Activated naive CD8-positive, alpha-beta T cell treated with anti-CD3 and anti-CD28 coated beads, Interleukin-2, amount 10 ng/mL, durations not matched to agents 7 days and 5 days (primary cell): ENCODE measurements at regions not wholly inside any gene's neighbourhood (a gene's known extent, or its start where the extent isn't known, plus 50 kb on each side); places are given as distances from the start of the nearest gene placed in this dataset.

Source experiments
- ATAC-seq: fragments of 150-1000 bp; cut with Tn5 transposase; one replicate; pipeline ENCODE4 v1.10.0; 2021; ENCODE audit warnings: low read depth, moderate library complexity
- POLR2A ChIA-PET: fragments of 350-600 bp; sonication (Branson Sonifier 250); formaldehyde crosslinking; loops from one replicate; lab custom pipeline; 2021; ENCODE audit warnings: antibody characterized with exemption; lab: Charles Lee
- DNase-seq: peaks from one replicate; pipeline ENCODE4 v3.0.0; 2021
- H3K27ac Mint-ChIP-seq: one replicate; pipeline ENCODE4 v1.8.0; 2022; ENCODE audit warnings: mild to moderate bottlenecking, mixed read lengths
- H3K27me3 Mint-ChIP-seq: one replicate; pipeline ENCODE4 v1.8.0; 2022; ENCODE audit warnings: mild to moderate bottlenecking, moderate library complexity, mixed read lengths
- H3K36me3 Mint-ChIP-seq: one replicate; pipeline ENCODE4 v1.8.0; 2021; ENCODE audit warnings: mild to moderate bottlenecking, mixed read lengths
- H3K4me1 Mint-ChIP-seq: one replicate; pipeline ENCODE4 v1.8.0; 2021; ENCODE audit warnings: mixed read lengths
- H3K4me3 Mint-ChIP-seq: one replicate; pipeline ENCODE4 v1.8.0; 2022; ENCODE audit warnings: mild to moderate bottlenecking, moderate library complexity, mixed read lengths
- H3K9me3 Mint-ChIP-seq: one replicate; pipeline ENCODE4 v1.8.0; 2021; ENCODE audit warnings: mixed read lengths

DNA sequence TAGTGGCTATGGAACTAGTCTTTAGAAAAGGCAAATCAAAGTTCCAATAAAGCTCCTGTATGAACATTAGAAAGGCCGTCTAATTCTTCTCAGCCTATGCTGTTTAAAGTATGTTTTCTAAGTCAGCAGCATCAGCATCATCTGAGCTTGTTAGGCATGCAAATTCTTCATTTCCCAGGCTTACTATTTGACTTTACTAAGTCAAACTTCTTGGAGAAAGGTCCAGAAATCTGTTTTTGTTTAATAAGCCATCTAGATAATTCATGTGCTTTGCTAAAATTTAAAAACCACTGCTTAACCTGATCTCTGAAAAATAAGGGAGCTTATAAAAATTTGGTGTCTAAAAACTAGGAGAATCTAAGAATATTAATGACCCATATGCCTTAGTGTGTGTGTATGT lies 200.2 kb upstream of the SGCD start:
- Mint-ChIP-seq H3K9me3 (no peaks in the 10 kb centered on the region), H3K27me3 (no peaks in the 10 kb centered on the region), H3K4me1 (no peaks in the 10 kb centered on the region), H3K36me3 (no peaks in the 10 kb centered on the region), H3K27ac (no peak overlapping the region), H3K4me3 (no peak overlapping the region)
- ATAC-seq (no peak), DNase-seq (no peak)
- POLR2A ChIA-PET = no interaction called here

DNA sequence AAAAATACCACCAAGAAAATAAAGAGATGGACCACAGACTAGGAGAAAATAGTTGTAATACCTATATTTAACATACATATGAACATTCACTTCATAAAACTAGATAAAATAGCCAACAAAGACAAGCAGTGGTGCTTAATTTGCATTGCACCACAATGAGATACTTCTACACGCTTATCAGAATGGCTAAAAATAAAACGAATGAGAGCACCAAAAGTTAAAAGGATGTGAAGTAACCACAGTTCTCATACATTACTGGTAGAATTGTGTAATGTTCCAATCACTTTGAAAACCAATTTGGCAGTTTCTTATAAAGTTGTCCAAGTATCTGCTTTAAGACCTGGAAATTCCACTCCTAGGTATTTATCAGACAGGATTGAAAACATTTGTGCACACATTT lies 198.9 kb upstream of the SGCD start:
- Mint-ChIP-seq H3K9me3 (no peaks in the 10 kb centered on the region), H3K27ac (no peak overlapping the region), H3K4me3 (no peak overlapping the region), H3K4me1 (no peaks in the 10 kb centered on the region), H3K27me3 (no peaks in the 10 kb centered on the region), H3K36me3 (no peaks in the 10 kb centered on the region)
- POLR2A ChIA-PET = no interaction called here
- ATAC-seq (no peak), DNase-seq (no peak)

DNA sequence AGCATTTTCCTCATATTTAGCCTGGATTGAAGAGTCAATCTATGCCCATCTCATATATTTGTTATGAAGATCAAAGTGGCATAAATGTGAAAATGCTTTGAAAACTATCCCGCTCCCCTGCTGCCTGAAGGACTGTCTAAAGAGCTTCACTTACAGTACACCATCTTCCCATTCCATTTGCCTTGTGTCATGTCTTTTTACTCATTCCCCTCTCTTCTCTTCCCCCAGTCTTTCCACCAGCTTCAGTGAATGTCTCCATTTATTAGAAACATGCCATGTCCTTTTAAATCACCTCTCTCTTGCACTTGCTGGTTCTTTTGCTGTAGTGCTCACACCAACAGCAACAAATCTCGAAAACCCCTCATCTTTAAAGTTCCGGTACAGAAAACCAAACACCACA lies 192.7 kb upstream of the SGCD start:
- Mint-ChIP-seq H3K4me1 (no peaks in the 10 kb centered on the region), H3K36me3 (no peaks in the 10 kb centered on the region), H3K4me3 (no peak overlapping the region), H3K27ac (no peak overlapping the region), H3K27me3 (no peaks in the 10 kb centered on the region), H3K9me3 (no peaks in the 10 kb centered on the region)
- ATAC-seq (no peak), DNase-seq (no peak)
- POLR2A ChIA-PET = no interaction called here

DNA sequence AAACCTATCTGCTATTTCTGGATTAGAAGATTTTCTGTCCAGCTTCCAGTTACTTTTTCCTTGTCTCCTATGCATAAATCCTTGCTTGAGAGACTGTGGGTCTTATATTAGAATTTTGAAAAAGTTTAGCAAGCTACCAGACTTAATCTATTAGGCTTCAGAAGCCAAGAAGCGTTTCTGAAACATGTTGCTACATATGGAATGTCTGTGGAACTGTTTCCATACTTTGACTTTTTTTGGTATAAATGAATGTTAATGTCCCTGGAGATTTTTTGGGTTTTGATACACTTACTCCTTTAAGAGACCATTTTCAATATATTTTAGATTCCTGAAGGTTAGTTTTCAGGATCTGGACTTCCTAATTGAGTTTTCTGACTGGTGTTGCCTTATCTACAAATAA lies 191.4 kb upstream of the SGCD start:
- H3K4me3 Mint-ChIP-seq = no peak overlapping the region
- H3K4me1 Mint-ChIP-seq = no peaks in the 10 kb centered on the region
- H3K27ac Mint-ChIP-seq = no peak overlapping the region
- POLR2A ChIA-PET = no interaction called here
- no peaks in the 10 kb centered on the region for H3K36me3 Mint-ChIP-seq
- H3K27me3 Mint-ChIP-seq = no peaks in the 10 kb centered on the region
- DNase-seq (no peak), ATAC-seq (no peak)
- H3K9me3 Mint-ChIP-seq = no peaks in the 10 kb centered on the region

DNA sequence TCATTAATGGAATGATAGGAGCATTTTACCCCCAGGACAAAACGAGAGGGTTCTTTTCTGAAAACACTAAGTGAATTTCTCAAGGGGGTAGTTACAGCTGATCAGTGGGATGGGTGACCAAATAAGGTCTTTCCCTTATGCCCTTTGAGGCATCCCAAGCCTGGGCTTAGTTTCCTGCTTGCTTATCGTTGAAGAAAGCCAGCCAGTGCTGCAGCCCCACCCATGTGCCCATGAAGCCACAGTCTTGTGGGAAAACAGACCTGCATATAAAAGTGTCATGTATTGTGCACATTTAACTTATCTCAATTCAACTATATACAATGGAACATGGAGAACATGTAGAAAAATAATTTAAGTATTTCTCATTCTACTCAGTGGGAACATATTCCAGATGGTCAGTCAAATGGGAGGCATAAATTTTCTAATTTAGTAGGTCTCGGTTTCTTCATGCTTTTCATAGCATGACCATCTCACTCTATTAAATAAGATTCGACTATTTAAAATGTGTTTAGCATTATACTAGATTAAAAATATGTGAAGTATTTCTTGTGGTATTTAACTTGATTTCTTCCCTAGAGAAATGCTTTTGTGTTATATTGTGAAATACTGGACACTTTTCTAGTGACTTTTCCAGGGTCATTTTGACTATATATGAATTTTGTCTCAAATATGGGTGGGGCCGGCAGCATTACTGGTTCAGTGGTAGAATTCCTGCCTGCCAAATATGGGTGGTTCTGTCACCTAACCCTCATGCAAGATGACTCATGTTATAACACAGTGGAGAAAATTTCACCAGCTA lies 189.7 kb upstream of the SGCD start:
- Mint-ChIP-seq H3K9me3 (peaks cover 1% of the 10 kb centered on the region), H3K27me3 (no peaks in the 10 kb centered on the region), H3K27ac (no peak overlapping the region), H3K4me1 (peaks cover 2% of the 10 kb centered on the region), H3K4me3 (no peak overlapping the region), H3K36me3 (no peaks in the 10 kb centered on the region)
- ATAC-seq (no peak), DNase-seq (no peak)
- POLR2A ChIA-PET = no interaction called here

DNA sequence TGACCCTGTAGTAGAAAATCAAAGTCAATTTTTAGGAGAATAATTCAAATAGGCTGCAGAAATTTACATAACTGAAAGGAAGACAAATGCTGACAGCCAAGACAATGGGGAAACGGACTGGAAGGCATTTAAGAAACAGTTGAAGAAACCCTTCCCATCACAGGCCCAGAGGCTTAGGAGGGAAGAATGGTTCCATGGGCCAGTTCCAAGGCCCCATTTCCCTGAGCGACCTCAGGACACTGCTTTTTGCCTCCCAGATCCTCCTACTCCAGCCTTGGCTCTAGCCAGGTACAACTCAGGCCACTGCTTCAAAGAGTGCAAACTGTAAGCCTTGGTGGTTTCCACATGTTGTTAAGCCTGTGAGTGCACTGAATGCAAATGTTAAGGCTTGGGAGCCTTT lies 184.1 kb upstream of the SGCD start:
- Mint-ChIP-seq H3K4me1 (peaks cover 3% of the 10 kb centered on the region), H3K27me3 (no peaks in the 10 kb centered on the region), H3K4me3 (no peak overlapping the region), H3K9me3 (peaks cover 7% of the 10 kb centered on the region), H3K27ac (no peak overlapping the region), H3K36me3 (no peaks in the 10 kb centered on the region)
- DNase-seq = no peak
- ATAC-seq = no peak
- POLR2A ChIA-PET = no interaction called here

DNA sequence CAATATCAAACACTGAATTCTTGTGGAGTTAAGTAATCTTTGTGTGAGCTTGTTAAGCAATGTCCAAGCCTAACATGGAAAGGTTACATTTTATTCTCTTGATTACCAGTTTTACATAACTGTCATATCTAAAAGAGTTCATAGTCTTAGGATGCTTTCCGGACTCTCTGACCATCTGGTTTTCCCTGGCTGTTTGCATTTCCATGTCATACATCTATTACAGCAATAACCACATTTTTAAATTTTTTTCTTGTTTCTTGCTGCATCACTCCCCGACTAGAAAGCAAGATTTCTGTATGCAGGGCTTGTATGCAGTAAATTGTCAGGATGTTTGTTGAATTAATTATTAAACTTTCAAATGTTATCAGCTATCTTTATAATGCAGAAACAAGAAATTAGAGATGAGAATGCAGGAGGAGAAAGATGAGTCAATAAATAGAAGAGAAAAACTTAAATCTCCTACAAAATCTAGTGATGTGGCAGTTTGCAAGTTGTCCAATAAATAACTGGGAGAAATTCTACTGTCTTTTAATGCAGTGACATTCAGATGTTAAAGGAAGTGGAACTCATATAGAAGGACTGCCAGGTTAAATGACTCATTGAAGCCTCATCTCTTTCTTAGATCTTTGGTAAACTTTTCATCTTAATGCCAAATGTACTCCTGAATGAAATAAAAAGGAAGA lies 179.6 kb upstream of the SGCD start:
- no peak for ATAC-seq
- Mint-ChIP-seq H3K9me3 (peaks cover 5% of the 10 kb centered on the region), H3K4me3 (no peak overlapping the region), H3K27me3 (peaks cover 2% of the 10 kb centered on the region), H3K4me1 (no peaks in the 10 kb centered on the region), H3K27ac (no peak overlapping the region), H3K36me3 (no peaks in the 10 kb centered on the region)
- no peak for DNase-seq
- POLR2A ChIA-PET = no interaction called here

DNA sequence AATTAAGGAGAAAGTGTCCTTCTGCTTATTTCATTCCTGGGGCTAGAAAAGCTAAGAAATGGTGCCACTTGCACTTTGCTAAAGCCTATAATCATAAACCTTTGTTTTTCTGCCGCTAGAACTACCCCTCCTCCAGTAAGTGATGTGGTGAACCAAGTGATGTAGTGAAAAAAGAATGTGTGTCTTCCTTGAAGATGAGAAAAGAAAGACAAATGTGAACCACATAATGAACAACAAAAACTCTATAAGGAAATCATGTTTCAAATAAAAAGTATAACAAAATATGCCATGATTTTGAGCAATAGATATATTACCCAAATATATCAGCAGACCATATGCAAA lies 179.0 kb upstream of the SGCD start:
- Mint-ChIP-seq H3K4me1 (no peaks in the 10 kb centered on the region), H3K27ac (no peak overlapping the region), H3K27me3 (peaks cover 2% of the 10 kb centered on the region), H3K4me3 (no peak overlapping the region), H3K9me3 (peaks cover 2% of the 10 kb centered on the region), H3K36me3 (no peaks in the 10 kb centered on the region)
- ATAC-seq (no peak), DNase-seq (no peak)
- POLR2A ChIA-PET = no interaction called here

DNA sequence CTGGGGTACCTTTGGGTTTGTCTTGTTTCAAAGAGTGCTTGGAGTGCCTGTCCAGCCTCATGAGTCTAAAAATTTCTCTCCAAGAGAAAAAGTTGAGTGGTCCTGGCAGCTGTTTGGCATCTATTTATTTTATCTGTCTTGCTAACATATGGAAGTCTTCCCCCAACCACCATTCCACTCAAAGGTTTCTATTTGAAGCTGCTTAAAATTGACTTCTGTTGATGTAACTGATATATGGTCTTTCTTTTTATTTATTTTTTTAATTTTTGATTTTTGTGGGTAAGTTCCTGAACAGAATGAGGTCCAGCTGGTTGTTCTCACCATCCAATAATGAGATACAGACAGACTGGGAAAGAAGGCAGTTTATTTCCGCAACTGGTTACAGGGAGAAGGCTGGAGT lies 178.7 kb upstream of the SGCD start:
- no peaks in the 10 kb centered on the region for H3K36me3 Mint-ChIP-seq
- peaks cover 2% of the 10 kb centered on the region for H3K9me3 Mint-ChIP-seq
- no peaks in the 10 kb centered on the region for H3K4me1 Mint-ChIP-seq
- ATAC-seq = no peak
- no peak overlapping the region for H3K4me3 Mint-ChIP-seq
- no peak overlapping the region for H3K27ac Mint-ChIP-seq
- POLR2A ChIA-PET = no interaction called here
- no peak for DNase-seq
- peaks cover 2% of the 10 kb centered on the region for H3K27me3 Mint-ChIP-seq

DNA sequence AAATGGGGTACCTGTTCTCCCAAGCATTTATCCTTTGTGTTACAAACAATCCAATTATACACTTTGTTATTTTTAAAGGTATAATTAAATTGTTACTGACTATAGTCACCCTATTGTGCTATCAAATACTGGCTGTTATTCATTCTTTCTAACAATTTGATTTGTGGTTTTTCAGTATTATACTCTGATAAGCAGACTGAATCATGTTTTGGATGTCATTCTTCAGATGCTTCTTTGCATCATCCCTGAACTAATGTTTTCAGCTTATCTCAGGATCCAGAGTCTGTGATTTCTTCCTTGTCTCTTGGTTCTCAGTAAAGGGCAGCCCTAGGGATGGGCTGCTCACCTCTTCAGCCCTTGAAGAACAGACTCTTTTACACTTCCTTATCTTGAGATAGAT lies 177.8 kb upstream of the SGCD start:
- no peak overlapping the region for H3K4me3 Mint-ChIP-seq
- H3K9me3 Mint-ChIP-seq = peaks cover 2% of the 10 kb centered on the region
- ATAC-seq (no peak), DNase-seq (no peak)
- POLR2A ChIA-PET = no interaction called here
- no peaks in the 10 kb centered on the region for H3K4me1 Mint-ChIP-seq
- H3K27ac Mint-ChIP-seq = no peak overlapping the region
- peaks cover 5% of the 10 kb centered on the region for H3K27me3 Mint-ChIP-seq
- H3K36me3 Mint-ChIP-seq = no peaks in the 10 kb centered on the region

DNA sequence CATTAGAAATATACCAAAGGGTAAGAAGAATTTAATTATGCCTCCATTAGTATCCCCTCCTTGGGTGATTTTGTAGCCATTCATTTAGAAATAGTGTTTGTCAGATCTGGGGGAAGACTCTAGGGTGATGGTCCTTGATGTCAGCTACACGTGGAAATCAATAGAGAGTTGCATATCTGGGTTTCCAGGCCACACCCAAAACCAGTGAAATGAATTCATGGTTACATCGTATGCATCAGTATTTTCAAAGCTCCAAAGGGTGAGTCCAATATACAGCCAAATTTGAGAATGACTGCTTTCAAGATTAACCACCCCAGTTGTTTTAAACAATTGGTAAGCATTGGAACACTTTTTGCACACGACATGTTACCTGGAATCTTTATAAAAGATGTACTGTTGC lies 173.4 kb upstream of the SGCD start:
- ATAC-seq (no peak), DNase-seq (no peak)
- Mint-ChIP-seq H3K9me3 (no peaks in the 10 kb centered on the region), H3K27me3 (peaks cover 5% of the 10 kb centered on the region), H3K4me1 (no peaks in the 10 kb centered on the region), H3K27ac (no peak overlapping the region), H3K4me3 (no peak overlapping the region), H3K36me3 (no peaks in the 10 kb centered on the region)
- POLR2A ChIA-PET = no interaction called here

DNA sequence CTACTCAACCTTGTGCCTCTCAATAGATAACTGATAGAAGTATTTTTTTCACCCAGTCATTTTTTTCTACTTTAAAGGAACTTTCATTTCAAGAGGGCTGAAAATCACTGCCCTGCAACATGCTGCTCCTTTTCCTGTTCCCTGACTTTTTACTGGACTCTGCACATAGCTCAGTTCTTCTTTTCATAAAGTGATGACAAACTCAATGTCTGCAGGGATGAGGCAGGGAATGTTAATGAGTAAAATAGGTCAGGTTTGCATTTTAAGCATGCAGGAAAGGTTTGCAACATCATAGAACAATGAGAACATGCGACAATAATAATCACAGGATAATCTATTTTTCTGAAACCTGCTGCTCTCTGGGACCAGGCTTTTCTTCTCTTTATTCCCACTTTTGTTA lies 172.2 kb upstream of the SGCD start:
- no peaks in the 10 kb centered on the region for H3K9me3 Mint-ChIP-seq
- ATAC-seq = no peak
- no peak overlapping the region for H3K27ac Mint-ChIP-seq
- H3K4me1 Mint-ChIP-seq = no peaks in the 10 kb centered on the region
- H3K36me3 Mint-ChIP-seq = no peaks in the 10 kb centered on the region
- POLR2A ChIA-PET = no interaction called here
- DNase-seq = no peak
- peaks cover 5% of the 10 kb centered on the region for H3K27me3 Mint-ChIP-seq
- H3K4me3 Mint-ChIP-seq = no peak overlapping the region

DNA sequence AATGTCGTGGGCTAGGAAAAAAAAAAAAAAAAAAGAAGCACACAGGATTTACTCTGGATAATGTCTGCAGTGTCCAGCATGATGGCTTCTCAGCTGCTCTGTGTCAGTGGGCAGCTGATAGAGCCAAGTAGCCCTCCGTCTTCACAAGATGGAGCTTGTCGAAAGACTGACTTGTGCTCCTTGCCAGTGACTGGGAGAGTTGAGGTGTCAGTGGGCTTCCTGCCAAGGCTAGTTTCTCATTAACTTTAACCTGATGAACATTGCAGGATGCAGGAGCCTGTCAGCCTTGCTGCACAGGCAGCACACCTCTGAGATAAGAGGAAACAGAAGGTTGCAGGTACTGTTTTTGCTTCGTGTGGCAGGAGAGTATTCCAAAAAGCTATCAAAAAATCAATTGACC lies 171.4 kb upstream of the SGCD start:
- no peak for ATAC-seq
- H3K9me3 Mint-ChIP-seq = no peaks in the 10 kb centered on the region
- no peaks in the 10 kb centered on the region for H3K4me1 Mint-ChIP-seq
- peaks cover 5% of the 10 kb centered on the region for H3K27me3 Mint-ChIP-seq
- no peaks in the 10 kb centered on the region for H3K36me3 Mint-ChIP-seq
- no peak overlapping the region for H3K27ac Mint-ChIP-seq
- no peak overlapping the region for H3K4me3 Mint-ChIP-seq
- no peak for DNase-seq
- POLR2A ChIA-PET = no interaction called here

DNA sequence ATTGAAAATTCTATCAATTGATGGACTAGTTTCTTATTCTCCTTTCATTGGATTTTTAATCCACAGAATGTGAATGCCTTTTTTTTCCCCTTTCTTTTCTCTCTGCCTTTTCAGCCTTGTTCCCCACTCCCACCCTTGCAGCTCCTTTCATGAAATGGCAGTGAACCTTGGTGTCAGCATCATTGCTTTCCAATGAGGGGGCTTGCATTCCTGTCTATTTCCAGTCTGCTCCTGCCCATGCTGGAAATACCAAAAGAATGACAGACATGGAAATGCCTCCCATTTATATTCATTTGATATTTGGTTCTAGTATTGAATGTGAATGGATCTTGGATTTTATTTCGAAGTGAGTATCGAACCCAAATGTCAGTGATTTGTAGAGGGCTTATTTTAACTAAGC lies 162.7 kb upstream of the SGCD start:
- POLR2A ChIA-PET = no interaction called here
- peaks cover 6% of the 10 kb centered on the region for H3K27me3 Mint-ChIP-seq
- H3K4me3 Mint-ChIP-seq = no peak overlapping the region
- H3K4me1 Mint-ChIP-seq = no peaks in the 10 kb centered on the region
- ATAC-seq = no peak
- no peak overlapping the region for H3K27ac Mint-ChIP-seq
- no peak for DNase-seq
- no peaks in the 10 kb centered on the region for H3K36me3 Mint-ChIP-seq
- H3K9me3 Mint-ChIP-seq = no peaks in the 10 kb centered on the region
